GM20431 (cell line): ENCODE measurements at regions not wholly inside any gene's neighbourhood (a gene's known extent, or its start where the extent isn't known, plus 50 kb on each side); places are given as distances from the start of the nearest gene placed in this dataset.
"Not testable (repeated sequence)": the region's sequence is repeated elsewhere in the genome, so short reads cannot be mapped to it uniquely, and the experiment has no call there.

Experiments
- in situ Hi-C: fragments of 300-500 bp; cut with MseI, MboI; formaldehyde crosslinking; loops from one replicate; pipeline ENCODE4 v1.15.0; 2020; ENCODE audit warnings: low sequenced_read_pairs; ENCODE audit not compliant: unreplicated experiment

DNA sequence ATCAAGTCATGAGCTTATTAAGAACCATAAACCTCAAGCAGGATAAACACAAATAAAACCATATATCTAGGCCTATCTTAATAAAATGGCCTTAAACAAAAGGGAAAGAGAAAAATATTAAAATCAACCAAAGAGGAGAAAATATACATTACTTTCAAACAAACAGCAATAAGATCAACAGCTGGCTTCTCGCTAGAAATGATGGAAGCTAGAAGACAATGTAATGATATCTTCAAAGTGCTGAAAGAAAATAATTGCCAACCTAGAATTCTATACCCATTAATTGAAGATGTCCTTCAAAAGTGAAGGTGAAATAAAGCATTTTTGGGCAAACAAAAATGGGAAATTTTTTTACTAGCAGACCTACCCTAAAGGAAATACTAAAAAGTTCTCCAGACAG, 142.9 kb upstream of the PODXL start:
- in situ Hi-C loops, result loop anchor here (25.0 kb wide), 1 partner anchor 363 kb away; no protein-coding TSS in a partner anchor

DNA sequence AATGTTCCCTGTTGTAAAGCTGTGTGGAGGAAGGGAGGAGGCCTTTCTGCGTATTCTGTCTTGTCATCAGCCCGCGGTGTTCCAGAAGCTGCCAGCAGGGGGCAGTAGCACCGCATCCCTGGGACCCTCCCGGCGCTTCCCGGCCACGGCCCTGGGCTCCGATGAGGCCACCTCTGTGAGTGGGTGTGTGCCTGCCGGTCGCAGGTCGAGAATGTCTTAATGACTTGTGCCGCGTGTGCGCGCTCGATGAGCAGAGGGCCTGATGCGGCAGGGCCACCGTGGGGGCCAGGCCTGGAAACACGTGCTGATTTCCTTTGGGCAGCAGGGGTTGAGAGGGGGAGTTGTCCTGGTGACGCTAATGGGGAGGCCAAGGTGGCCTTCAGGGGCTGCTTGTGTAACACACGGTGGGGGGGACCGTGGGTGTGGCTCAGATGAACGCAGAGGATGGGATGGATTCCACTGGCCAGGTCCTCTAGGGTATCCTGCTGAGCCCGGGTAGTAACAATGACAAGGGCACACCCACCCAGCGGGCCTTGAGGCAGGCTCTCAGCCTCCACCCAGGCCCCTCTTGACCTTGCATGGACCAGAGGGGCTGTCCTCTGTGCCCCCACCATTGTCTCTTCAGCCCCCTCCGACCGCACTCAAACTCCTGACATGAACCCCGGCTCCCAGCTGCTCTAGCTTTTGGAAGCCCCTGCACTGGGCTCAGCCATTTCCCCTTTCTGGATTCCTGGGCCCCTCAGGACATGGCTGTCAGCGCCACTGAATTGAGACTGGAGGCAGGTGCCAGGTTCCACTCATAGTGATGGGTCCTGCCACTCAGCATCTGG, 135.9 kb upstream of the PODXL start:
- in situ Hi-C loops, result loop anchor here (25.0 kb wide), 1 partner anchor 370 kb away; no protein-coding TSS in a partner anchor

DNA sequence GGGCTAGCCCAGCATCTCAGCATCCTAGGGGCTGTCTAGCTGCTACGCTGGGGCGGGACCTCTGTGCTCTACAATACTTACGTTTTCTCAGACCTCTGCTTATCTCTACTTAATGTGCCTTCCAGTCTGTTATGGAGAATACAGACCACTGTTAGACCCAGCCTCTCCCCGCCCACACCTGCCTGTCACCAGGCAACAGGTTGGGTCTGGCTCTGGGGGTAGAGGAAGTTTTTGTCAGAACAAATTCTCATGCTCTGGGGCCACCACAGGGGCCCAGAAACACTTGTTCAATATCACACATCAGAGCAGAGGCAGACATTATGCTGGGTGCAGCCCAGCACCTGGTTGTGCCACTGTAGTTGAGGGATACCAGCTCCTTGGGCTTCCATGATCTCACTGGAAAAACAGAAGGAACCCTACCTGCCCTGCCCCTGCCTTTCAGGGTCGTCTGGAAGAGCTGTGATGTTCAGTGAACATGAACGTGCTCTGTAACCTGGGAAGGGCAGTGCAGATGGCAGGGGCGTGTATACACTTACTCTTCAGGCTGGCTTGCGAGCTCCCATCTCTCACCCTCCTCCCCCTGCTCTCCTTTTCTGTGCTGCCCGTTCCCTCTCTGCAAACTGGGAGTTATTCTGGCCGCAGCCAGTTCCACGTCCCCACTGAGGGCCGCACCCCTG, 135.2 kb upstream of the PODXL start:
- in situ Hi-C loops, result loop anchor here (25.0 kb wide), 1 partner anchor 371 kb away; no protein-coding TSS in a partner anchor

DNA sequence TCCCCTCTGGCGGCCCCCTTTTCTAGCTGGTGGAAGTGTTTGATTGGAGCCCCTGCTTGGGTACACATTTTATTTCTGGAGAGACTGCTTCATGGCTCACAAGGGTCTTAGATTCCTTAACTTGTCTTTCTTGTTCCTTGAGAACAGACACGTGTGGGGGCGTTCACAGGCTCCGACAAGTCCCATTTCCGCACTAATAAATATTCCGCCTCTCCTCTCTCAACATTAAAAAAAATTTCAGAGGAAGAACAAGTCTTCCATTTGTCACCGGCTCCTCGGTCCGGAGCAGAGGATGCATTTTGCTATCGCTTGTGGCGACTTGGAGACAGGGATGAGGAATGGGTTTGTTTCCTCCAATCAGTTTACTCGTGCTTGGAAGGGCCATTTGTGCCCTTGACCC, 134.0 kb upstream of the PODXL start:
- in situ Hi-C loops, result loop anchor here (25.0 kb wide), 1 partner anchor 372 kb away; no protein-coding TSS in a partner anchor

- in situ Hi-C loops, result loop anchor here (25.0 kb wide), 1 partner anchor 373 kb away; no protein-coding TSS in a partner anchor
Observed at GRCh38 chr7:131689662-131690234, 133.3 kb upstream of the PODXL start.

- in situ Hi-C loops, result loop anchor here (25.0 kb wide), 1 partner anchor 373 kb away; no protein-coding TSS in a partner anchor
Observed at GRCh38 chr7:131688738-131689661, 132.6 kb upstream of the PODXL start.

DNA sequence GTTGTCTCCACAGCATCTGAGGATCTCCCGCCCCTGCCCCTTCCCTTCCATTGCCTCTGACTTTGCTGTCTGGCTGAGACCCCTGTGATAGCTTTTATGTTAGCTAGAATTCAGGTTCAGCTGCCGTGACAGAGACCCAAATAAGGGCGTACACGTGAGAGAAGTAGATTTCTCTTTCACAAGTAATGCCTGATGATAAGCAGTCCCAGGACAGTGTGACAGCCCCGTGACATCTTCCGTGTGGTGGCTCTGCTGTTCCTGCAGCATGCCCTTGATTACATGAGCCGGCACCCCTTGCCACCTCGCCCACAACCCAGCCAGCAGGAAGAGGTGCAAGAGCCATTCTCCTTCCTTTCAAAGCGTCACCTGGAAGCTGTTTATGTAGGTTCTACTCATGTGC, 130.9 kb upstream of the PODXL start:
- in situ Hi-C loops, result loop anchor here (25.0 kb wide), 1 partner anchor 375 kb away; no protein-coding TSS in a partner anchor

DNA sequence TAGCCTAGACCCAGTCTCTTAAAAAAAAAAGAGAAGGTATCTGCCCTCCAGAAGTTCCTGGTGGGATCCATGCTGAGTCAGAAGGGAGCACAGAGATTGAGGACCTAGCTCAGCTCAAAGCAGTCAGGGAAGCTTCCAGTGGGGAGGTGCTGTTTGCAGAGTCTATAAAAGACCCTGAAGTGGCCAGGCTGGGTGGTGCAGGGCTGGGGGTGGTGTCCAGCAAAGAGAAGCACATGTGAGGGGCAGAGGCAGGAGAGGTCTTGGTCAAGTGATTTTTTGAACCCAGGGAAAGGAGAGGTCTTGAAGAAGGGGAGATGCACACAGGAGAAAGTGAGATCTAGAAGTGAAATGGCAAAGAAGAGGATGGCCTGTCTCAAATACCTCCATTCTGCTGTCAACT, 130.4 kb upstream of the PODXL start:
- in situ Hi-C loops, result loop anchor here (25.0 kb wide), 1 partner anchor 375 kb away; no protein-coding TSS in a partner anchor

DNA sequence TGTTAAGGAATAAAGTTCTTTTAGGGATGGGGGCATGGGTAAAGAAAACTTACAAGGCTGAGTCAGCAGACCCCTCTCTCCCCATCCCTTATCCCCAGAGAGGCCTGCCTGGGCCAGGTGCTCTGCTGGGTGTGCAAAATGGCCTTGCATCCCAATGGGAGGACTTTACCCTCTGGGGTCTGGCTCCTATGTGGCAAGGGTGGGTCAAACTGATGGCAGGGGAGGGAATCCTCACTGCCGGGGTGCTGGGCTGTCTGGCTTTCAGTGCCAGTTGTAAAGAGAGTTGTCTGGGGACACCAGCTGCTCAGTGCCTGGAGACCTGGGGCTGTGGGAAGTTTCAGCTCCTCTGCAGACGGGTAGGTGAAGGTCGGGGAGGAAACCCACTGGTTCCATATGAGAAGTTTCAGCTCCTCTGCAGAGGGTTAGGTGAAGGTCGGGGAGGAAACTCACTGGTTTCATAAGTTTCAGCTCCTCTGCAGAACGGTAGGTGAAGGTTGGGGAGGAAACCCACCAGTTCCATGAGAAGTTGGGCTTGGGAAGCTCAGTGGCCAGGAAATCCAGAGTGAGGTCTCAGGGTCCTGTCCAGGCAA, 127.2 kb upstream of the PODXL start:
- in situ Hi-C loops, result loop anchor here (25.0 kb wide), 1 partner anchor 379 kb away; no protein-coding TSS in a partner anchor

DNA sequence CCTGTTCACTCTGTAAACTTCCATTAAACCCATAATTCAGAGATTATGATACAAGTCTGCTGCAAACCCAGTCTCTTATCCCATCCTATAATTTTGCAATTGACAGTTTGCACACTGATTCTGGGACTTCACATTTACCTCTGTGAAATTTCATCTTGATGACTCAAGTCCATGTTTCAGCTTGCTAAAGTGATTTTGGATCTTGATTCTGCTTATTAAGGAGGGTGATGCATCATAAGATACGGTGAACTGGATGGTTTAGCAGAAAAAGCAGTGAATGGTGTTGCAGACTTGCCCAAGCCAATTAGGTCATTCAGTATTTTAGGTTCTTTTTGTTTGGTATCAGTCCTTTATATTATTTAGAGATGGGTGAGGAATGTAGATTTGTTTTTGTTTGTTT, 125.5 kb upstream of the PODXL start:
- in situ Hi-C loops, result loop anchor here (25.0 kb wide), 1 partner anchor 380 kb away; no protein-coding TSS in a partner anchor

DNA sequence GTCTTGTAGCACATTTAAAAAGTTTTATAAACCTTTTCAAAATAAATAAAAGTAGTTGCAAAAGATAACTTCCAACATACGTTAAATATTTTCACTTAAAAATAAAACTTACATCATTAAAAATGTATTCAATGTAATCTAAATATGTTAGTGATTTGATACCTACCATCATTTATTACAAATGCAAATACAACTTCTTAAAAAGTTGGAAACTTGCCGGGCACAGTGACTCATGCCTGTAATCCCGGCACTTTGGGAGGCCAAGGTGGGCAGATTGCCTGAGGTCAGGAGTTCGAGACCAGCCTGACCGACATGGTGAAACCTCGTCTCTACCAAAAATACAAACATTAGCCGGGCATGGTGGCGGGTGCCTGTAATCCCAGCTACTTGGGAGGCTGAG, 122.6 kb upstream of the PODXL start:
- in situ Hi-C loops, result loop anchor here (25.0 kb wide), 1 partner anchor 383 kb away; no protein-coding TSS in a partner anchor

DNA sequence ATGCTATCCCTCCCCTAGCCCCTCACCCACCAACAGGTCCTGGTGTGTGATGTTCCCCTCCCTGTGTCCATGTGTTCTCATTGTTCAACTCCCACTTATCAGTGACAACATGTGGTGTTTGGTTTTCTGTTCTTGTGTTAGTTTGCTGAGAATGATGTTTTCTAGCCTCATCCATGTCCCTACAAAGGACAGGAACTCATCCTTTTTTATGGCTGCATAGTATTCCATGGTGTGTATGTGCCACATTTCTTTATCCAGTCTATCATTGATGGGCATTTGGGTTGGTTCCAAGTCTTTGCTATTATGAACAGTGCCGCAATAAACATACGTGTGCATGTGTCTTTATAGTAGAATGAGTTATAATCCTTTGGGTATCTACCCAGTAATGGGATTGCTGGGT, 120.4 kb upstream of the PODXL start:
- in situ Hi-C loops, result loop anchor here (25.0 kb wide), 1 partner anchor 385 kb away; no protein-coding TSS in a partner anchor

GRCh38 chr7:131674131-131674530, 117.7 kb upstream of the PODXL start:
- in situ Hi-C loops, result no loop called here

- in situ Hi-C loops, result no loop called here
Observed at GRCh38 chr7:131673576-131673975, 117.1 kb upstream of the PODXL start.

GRCh38 chr7:131670406-131670805, 114.0 kb upstream of the PODXL start:
- in situ Hi-C loops, result no loop called here

GRCh38 chr7:131667699-131668098, 111.3 kb upstream of the PODXL start:
- in situ Hi-C loops, result no loop called here

- in situ Hi-C loops, result no loop called here
Observed at GRCh38 chr7:131665021-131665420, 108.6 kb upstream of the PODXL start.

- in situ Hi-C loops, result no loop called here
Observed at GRCh38 chr7:131664570-131664969, 108.1 kb upstream of the PODXL start.

DNA sequence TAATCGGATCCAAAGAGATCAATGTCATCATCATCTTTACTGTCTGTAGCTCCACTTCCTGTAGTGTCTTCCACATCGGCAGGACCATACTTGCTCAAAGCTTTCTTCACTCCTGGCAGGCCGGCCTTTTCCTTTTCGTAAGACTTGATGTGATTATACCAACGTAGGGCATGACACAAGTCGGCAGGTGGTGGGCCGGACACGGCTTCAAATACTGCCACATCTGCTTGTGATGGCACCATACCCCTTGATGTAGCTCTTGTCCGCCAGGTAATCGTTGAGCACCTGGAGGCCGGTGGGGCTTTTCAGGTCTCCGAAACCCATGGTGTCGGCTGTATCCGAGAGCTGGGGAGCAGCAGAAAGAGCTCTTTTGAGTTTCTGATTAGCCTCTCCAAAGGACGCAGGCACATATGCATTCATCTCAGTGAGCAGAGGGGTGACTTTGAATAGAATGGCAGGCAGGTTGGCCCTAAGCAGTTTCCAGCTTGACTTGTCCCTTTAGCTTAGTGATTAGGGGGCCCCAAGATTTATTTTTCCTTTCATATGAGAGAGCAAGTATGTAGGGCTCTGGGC, 106.0 kb upstream of the PODXL start:
- in situ Hi-C loops, result not testable (repeated sequence)
